K562 (cell line): ENCODE measurements at regions not wholly inside any gene's neighbourhood (a gene's known extent, or its start where the extent isn't known, plus 50 kb on each side); places are given as distances from the start of the nearest gene placed in this dataset.

Experiments
- CBFA2T3 ChIP-seq: fragments of 450-650 bp; IDR thresholded peaks from 2 replicates; pipeline ENCODE4 v1.6.1; 2017
- CTBP1 ChIP-seq: fragments of 450-650 bp; IDR thresholded peaks from 2 replicates; pipeline ENCODE4 v1.6.1; 2016; ENCODE audit warnings: borderline replicate concordance
- HDAC2 ChIP-seq: fragments of 450-650 bp; IDR thresholded peaks from 2 replicates; pipeline ENCODE4 v1.6.1; 2016; ENCODE audit warnings: mild to moderate bottlenecking
- HNRNPUL1 ChIP-seq: fragments of 200-400 bp; formaldehyde crosslinking; IDR thresholded peaks from 2 replicates; pipeline ENCODE4 v1.6.1; 2017; ENCODE audit warnings: low read length
- KLF1 ChIP-seq: fragments of 450-650 bp; IDR thresholded peaks from 2 replicates; pipeline ENCODE4 v1.6.1; 2016; ENCODE audit warnings: missing genetic modification characterization, missing compliant biosample characterization
- MCM3 ChIP-seq: fragments of 450-650 bp; IDR thresholded peaks from 2 replicates; pipeline ENCODE4 v1.6.1; 2016
- MTF1 ChIP-seq: fragments of 250-450 bp; sonication (Bioruptor Pico); IDR thresholded peaks from 2 replicates; pipeline ENCODE4 v1.9.0; 2021; ENCODE audit warnings: moderate library complexity, mild to moderate bottlenecking, inconsistent platforms, borderline replicate concordance
- NR3C1 ChIP-seq: sonication (generic); formaldehyde crosslinking; IDR thresholded peaks from 2 replicates; pipeline ENCODE4 v1.8.1; 2022; ENCODE audit warnings: missing genetic modification reagents
- PTBP1 ChIP-seq: fragments of 200-400 bp; formaldehyde crosslinking; IDR thresholded peaks from 2 replicates; pipeline ENCODE4 v1.6.1; 2017; ENCODE audit warnings: low read depth, low read length
- RFX1 ChIP-seq: fragments of 450-650 bp; IDR thresholded peaks from 2 replicates; pipeline ENCODE4 v1.6.1; 2016; ENCODE audit warnings: mild to moderate bottlenecking, moderate library complexity
- RFX5 ChIP-seq: IDR thresholded peaks from 2 replicates; pipeline ENCODE4 v1.6.1; 2011; ENCODE audit warnings: low read depth, mild to moderate bottlenecking, improper control_type of control experiment, low read length
- ZBTB11 ChIP-seq, 3 experiments: fragments of 200-800 bp in 1 of 3; fragments of 250-450 bp in 1 of 3; fragments of 450-650 bp in 1 of 3; sonication (Bioruptor Pico) in 1 of 3; sonication (Bioruptor generic) in 1 of 3; formaldehyde crosslinking in 1 of 3; IDR thresholded peaks; 2 replicates each; pipeline versions ENCODE4 v1.6.1 to v1.8.0; 2016 to 2022; ENCODE audit warnings: mild to moderate bottlenecking in 2 of 3, missing genetic modification characterization in 2 of 3, missing compliant biosample characterization in 1 of 3, moderate library complexity in 1 of 3
- ZNF174 ChIP-seq: fragments of 250-450 bp; sonication (Bioruptor Pico); IDR thresholded peaks from 2 replicates; pipeline ENCODE4 v1.4.0; 2020; ENCODE audit warnings: mild to moderate bottlenecking
- ZNF197 ChIP-seq: fragments of 200-800 bp; sonication (Bioruptor generic); IDR thresholded peaks from 2 replicates; pipeline ENCODE4 v1.6.1; 2016; ENCODE audit warnings: low read depth, missing genetic modification characterization, missing compliant biosample characterization
- ZNF561 ChIP-seq: fragments of 450-650 bp; formaldehyde crosslinking; conservative IDR thresholded peaks from 2 replicates; pipeline ENCODE4 v1.4.0; 2020; ENCODE audit warnings: mild to moderate bottlenecking, moderate library complexity
- TF ChIP-seq, protein P1 (sequence below): fragments of 450-650 bp; IDR thresholded peaks from 2 replicates; pipeline ENCODE4 v1.6.1; 2018; ENCODE audit not compliant: partially characterized antibody
- TF ChIP-seq, protein P2 (sequence below): fragments of 250-450 bp; sonication (Bioruptor Pico); IDR thresholded peaks from 2 replicates; pipeline ENCODE4 v1.5.0; 2021; ENCODE audit warnings: mild to moderate bottlenecking, borderline replicate concordance
- TF ChIP-seq, protein P3 (sequence below): fragments of 250-450 bp; sonication (Bioruptor Pico); IDR thresholded peaks from 2 replicates; pipeline ENCODE4 v1.8.0; 2021; ENCODE audit warnings: moderate library complexity, mild to moderate bottlenecking, inconsistent platforms

GRCh38 chr11:69981119-69981784 is 96.9 kb upstream of the ANO1 start (continued):
- TF ChIP-seq CBFA2T3 (peak; percentile 95), NR3C1 (CRISPR knock-in tag) (no peak), ZBTB11 (CRISPR knock-in tag; IDR thresholded peaks at IDR 0.05) (peak in 1 of 3 experiments; percentile 54; a peak in 1 of 6 replicates), RFX5 (no peak), HNRNPUL1 (no peak), CTBP1 (peak; percentile 51; the same call in 1 of the 2 replicates), MTF1 (no peak), RFX1 (peak; percentile 73), KLF1 (tag) (0 out of 2 replicates have a peak, but pooled peaks have one; percentile 16), HDAC2 (peak; percentile 93), ZNF174 (CRISPR knock-in tag) (no peak), ZNF561 (no peak), MCM3 (no peak), PTBP1 (peak; percentile 95), ZNF197 (CRISPR knock-in tag) (no peak)
- TF ChIP-seq, protein P1, sequence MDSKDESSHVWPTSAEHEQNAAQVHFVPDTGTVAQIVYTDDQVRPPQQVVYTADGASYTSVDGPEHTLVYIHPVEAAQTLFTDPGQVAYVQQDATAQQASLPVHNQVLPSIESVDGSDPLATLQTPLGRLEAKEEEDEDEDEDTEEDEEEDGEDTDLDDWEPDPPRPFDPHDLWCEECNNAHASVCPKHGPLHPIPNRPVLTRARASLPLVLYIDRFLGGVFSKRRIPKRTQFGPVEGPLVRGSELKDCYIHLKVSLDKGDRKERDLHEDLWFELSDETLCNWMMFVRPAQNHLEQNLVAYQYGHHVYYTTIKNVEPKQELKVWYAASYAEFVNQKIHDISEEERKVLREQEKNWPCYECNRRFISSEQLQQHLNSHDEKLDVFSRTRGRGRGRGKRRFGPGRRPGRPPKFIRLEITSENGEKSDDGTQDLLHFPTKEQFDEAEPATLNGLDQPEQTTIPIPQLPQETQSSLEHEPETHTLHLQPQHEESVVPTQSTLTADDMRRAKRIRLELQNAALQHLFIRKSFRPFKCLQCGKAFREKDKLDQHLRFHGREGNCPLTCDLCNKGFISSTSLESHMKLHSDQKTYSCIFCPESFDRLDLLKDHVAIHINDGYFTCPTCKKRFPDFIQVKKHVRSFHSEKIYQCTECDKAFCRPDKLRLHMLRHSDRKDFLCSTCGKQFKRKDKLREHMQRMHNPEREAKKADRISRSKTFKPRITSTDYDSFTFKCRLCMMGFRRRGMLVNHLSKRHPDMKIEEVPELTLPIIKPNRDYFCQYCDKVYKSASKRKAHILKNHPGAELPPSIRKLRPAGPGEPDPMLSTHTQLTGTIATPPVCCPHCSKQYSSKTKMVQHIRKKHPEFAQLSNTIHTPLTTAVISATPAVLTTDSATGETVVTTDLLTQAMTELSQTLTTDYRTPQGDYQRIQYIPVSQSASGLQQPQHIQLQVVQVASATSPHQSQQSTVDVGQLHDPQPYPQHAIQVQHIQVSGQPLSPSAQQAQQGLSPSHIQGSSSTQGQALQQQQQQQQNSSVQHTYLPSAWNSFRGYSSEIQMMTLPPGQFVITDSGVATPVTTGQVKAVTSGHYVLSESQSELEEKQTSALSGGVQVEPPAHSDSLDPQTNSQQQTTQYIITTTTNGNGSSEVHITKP: no peak
- TF ChIP-seq, protein P2, sequence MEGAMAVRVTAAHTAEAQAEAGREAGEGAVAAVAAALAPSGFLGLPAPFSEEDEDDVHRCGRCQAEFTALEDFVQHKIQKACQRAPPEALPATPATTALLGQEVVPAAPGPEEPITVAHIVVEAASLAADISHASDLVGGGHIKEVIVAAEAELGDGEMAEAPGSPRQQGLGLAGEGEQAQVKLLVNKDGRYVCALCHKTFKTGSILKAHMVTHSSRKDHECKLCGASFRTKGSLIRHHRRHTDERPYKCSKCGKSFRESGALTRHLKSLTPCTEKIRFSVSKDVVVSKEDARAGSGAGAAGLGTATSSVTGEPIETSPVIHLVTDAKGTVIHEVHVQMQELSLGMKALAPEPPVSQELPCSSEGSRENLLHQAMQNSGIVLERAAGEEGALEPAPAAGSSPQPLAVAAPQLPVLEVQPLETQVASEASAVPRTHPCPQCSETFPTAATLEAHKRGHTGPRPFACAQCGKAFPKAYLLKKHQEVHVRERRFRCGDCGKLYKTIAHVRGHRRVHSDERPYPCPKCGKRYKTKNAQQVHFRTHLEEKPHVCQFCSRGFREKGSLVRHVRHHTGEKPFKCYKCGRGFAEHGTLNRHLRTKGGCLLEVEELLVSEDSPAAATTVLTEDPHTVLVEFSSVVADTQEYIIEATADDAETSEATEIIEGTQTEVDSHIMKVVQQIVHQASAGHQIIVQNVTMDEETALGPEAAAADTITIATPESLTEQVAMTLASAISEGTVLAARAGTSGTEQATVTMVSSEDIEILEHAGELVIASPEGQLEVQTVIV (CRISPR knock-in tag): no peak
- TF ChIP-seq, protein P3, sequence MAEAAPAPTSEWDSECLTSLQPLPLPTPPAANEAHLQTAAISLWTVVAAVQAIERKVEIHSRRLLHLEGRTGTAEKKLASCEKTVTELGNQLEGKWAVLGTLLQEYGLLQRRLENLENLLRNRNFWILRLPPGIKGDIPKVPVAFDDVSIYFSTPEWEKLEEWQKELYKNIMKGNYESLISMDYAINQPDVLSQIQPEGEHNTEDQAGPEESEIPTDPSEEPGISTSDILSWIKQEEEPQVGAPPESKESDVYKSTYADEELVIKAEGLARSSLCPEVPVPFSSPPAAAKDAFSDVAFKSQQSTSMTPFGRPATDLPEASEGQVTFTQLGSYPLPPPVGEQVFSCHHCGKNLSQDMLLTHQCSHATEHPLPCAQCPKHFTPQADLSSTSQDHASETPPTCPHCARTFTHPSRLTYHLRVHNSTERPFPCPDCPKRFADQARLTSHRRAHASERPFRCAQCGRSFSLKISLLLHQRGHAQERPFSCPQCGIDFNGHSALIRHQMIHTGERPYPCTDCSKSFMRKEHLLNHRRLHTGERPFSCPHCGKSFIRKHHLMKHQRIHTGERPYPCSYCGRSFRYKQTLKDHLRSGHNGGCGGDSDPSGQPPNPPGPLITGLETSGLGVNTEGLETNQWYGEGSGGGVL: no peak
